ENCODE measurements at regions not wholly inside any gene's neighbourhood (a gene's known extent, or its start where the extent isn't known, plus 50 kb on each side); places are given as distances from the start of the nearest gene placed in this dataset.

DNA sequence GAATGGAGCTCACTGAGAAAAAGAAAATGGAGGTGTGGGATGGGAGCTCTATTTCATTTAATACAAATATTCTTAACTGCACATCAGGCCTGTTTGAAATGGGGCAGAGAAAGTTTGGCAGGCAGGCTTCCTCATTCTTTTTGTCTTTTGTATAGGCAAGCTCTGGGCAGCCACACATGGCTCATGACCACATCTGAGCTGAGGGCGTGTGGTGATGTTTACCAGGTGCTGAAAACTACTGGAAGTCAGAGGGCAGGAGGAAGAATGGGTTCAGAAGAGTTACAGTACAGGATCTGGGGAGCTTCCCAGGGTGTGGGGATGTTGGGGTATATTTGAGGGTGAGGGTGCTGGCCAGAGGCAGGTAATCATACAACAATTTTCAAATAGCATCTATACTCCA, 66.3 kb upstream of the NAV2 start:
- POLR2A ChIA-PET, result no interaction called here
- DNase-seq (no peak), ATAC-seq (no peak)
- H3K4me1 Mint-ChIP-seq (ENCODE audit: low read depth), result no peaks in the 10 kb centered on the region
- no peak overlapping the region for H3K27ac Mint-ChIP-seq
- no peaks in the 10 kb centered on the region for H3K36me3 Mint-ChIP-seq (ENCODE audit: low read depth)
- no peaks in the 10 kb centered on the region for H3K9me3 Mint-ChIP-seq (ENCODE audit: insufficient read depth)
- CTCF ChIA-PET, result no interaction called here
- no peak overlapping the region for H3K4me3 Mint-ChIP-seq
- no peaks in the 10 kb centered on the region for H3K27me3 Mint-ChIP-seq (ENCODE audit: low read depth)

DNA sequence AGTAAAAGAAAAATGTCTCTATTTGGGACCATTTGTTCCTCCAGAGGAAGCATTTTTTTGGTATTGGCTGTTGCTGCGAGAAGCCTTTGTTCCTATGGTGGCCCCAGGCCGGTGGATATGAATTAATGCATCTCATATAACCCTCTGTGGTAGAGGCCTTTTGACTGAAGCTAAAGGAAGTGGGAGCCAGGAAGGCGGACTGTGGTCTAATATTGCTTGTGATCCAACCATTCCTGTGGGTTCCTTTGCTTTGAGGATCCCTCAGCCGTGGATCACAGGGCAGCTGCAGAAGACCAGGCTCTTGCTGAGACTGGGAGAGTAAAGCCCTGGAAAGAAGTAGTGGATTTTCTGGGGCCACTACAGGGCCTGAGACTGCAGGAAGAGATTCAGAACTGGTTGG, 68.3 kb upstream of the NAV2 start:
- Mint-ChIP-seq H3K27me3 (ENCODE audit: low read depth) (no peaks in the 10 kb centered on the region), H3K4me1 (ENCODE audit: low read depth) (no peaks in the 10 kb centered on the region), H3K9me3 (ENCODE audit: insufficient read depth) (no peaks in the 10 kb centered on the region), H3K36me3 (ENCODE audit: low read depth) (no peaks in the 10 kb centered on the region), H3K4me3 (no peak overlapping the region), H3K27ac (no peak overlapping the region)
- DNase-seq (no peak), ATAC-seq (no peak)
- CTCF ChIA-PET, result no interaction called here
- POLR2A ChIA-PET, result no interaction called here

GRCh38 chr11:19642185-19643158, 70.2 kb upstream of the NAV2 start:
- no peaks in the 10 kb centered on the region for H3K4me1 Mint-ChIP-seq (ENCODE audit: low read depth)
- H3K9me3 Mint-ChIP-seq (ENCODE audit: insufficient read depth), result no peaks in the 10 kb centered on the region
- no peak overlapping the region for H3K4me3 Mint-ChIP-seq
- DNase-seq, result no peak
- ATAC-seq, result no peak
- CTCF ChIA-PET, result no interaction called here
- no peaks in the 10 kb centered on the region for H3K27me3 Mint-ChIP-seq (ENCODE audit: low read depth)
- H3K27ac Mint-ChIP-seq, result no peak overlapping the region
- POLR2A ChIA-PET, result interaction anchor here (0.6 kb wide), 1 partner anchor 29 kb away, joined by 4 read pairs; no protein-coding TSS in a partner anchor
- no peaks in the 10 kb centered on the region for H3K36me3 Mint-ChIP-seq (ENCODE audit: low read depth)

DNA sequence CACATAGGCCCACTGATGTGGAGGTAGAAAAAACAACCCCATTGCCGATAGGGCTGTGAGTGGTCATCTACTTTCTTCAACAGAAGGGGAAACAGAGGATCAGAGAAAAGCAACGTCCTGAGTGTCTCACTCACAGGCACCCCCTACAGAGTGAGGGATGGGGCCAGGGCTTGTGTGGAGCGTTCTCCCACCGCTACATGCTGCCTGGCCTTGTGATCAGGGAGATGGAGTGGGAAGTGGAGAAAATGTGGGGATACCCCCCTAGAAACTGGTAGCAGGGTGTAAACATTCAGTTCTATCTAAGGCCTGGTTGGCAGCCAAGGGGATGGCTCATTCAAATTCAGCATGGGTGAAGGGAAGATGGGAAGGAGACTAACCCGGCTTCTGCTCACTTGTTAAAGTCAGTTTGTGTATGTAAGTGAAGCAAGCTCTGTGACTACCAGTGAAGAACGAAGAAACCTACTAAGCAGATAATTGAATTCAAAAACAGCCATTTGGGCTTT, 73.0 kb upstream of the NAV2 start:
- CTCF ChIA-PET, result no interaction called here
- no peak overlapping the region for H3K27ac Mint-ChIP-seq
- H3K9me3 Mint-ChIP-seq (ENCODE audit: insufficient read depth), result no peaks in the 10 kb centered on the region
- ATAC-seq (no peak), DNase-seq (no peak)
- no peak overlapping the region for H3K4me3 Mint-ChIP-seq
- POLR2A ChIA-PET, result no interaction called here
- no peaks in the 10 kb centered on the region for H3K27me3 Mint-ChIP-seq (ENCODE audit: low read depth)
- no peaks in the 10 kb centered on the region for H3K4me1 Mint-ChIP-seq (ENCODE audit: low read depth)
- no peaks in the 10 kb centered on the region for H3K36me3 Mint-ChIP-seq (ENCODE audit: low read depth)

GRCh38 chr11:19635332-19635731, 77.3 kb upstream of the NAV2 start:
- no peak for DNase-seq
- POLR2A ChIA-PET, result no interaction called here
- no peak overlapping the region for H3K4me3 Mint-ChIP-seq
- CTCF ChIA-PET, result no interaction called here
- H3K27ac Mint-ChIP-seq, result no peak overlapping the region
- H3K27me3 Mint-ChIP-seq (ENCODE audit: low read depth), result no peaks in the 10 kb centered on the region
- ATAC-seq, result no peak
- no peaks in the 10 kb centered on the region for H3K9me3 Mint-ChIP-seq (ENCODE audit: insufficient read depth)
- no peaks in the 10 kb centered on the region for H3K4me1 Mint-ChIP-seq (ENCODE audit: low read depth)
- H3K36me3 Mint-ChIP-seq (ENCODE audit: low read depth), result no peaks in the 10 kb centered on the region

DNA sequence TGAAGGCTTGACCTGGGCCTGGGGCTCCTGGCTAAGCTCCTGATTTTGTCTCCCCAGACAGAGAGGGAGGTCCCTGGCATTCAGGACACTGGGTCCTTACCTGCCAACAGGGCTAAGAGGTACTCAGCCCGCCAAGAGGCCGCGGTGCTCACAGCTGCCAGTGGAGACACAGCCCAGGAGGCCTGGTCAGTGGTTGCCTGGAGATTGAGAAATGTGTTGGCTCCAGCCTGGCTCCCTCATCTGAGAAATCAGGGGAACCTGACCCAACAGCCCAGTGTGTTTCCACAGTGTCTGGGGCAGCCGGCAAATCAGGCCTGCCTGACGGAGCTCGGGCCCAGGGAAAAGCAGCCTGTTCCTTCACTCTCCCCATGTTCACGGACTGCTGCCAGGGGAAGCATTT, 79.4 kb upstream of the NAV2 start:
- ATAC-seq (no peak), DNase-seq (no peak)
- Mint-ChIP-seq H3K27me3 (ENCODE audit: low read depth) (no peaks in the 10 kb centered on the region), H3K36me3 (ENCODE audit: low read depth) (no peaks in the 10 kb centered on the region), H3K4me3 (no peak overlapping the region), H3K9me3 (ENCODE audit: insufficient read depth) (no peaks in the 10 kb centered on the region), H3K4me1 (ENCODE audit: low read depth) (no peaks in the 10 kb centered on the region), H3K27ac (no peak overlapping the region)
- ChIA-PET CTCF (no interaction called here), POLR2A (no interaction called here)

- ChIA-PET CTCF (no interaction called here), POLR2A (no interaction called here)
- no peak overlapping the region for H3K4me3 Mint-ChIP-seq
- ATAC-seq, result no peak
- no peaks in the 10 kb centered on the region for H3K27me3 Mint-ChIP-seq (ENCODE audit: low read depth)
- DNase-seq, result no peak
- H3K27ac Mint-ChIP-seq, result no peak overlapping the region
- no peaks in the 10 kb centered on the region for H3K36me3 Mint-ChIP-seq (ENCODE audit: low read depth)
- no peaks in the 10 kb centered on the region for H3K9me3 Mint-ChIP-seq (ENCODE audit: insufficient read depth)
- no peaks in the 10 kb centered on the region for H3K4me1 Mint-ChIP-seq (ENCODE audit: low read depth)
Observed at GRCh38 chr11:19632499-19632834, 80.2 kb upstream of the NAV2 start.

GRCh38 chr11:19631712-19632498, 80.7 kb upstream of the NAV2 start:
- Mint-ChIP-seq H3K36me3 (ENCODE audit: low read depth) (no peaks in the 10 kb centered on the region), H3K9me3 (ENCODE audit: insufficient read depth) (no peaks in the 10 kb centered on the region), H3K27me3 (ENCODE audit: low read depth) (no peaks in the 10 kb centered on the region), H3K4me1 (ENCODE audit: low read depth) (no peaks in the 10 kb centered on the region), H3K27ac (no peak overlapping the region), H3K4me3 (no peak overlapping the region)
- ATAC-seq (no peak), DNase-seq (no peak)
- ChIA-PET POLR2A (no interaction called here), CTCF (no interaction called here)

DNA sequence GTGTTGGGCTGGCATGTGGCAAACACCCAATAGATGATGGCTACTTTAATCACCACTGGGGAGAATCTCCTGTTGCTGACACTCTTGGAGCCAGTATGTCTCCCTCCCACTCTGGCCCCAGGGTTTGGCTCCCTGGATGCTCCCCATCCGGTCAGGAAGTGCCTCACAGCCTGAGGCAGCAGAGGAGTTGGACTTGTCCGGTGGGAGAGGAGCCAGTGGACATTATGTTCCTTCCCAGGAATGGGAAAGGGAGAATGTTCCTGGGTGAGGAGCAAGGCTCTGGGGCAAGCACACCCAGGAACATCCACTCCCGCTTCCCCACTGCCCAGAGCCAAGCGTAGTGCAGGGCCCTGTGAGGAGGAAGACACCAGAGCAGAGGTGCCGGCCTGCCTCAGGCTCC, 84.6 kb upstream of the NAV2 start:
- Mint-ChIP-seq H3K27ac (no peak overlapping the region), H3K4me1 (ENCODE audit: low read depth) (no peaks in the 10 kb centered on the region), H3K36me3 (ENCODE audit: low read depth) (no peaks in the 10 kb centered on the region), H3K27me3 (ENCODE audit: low read depth) (no peaks in the 10 kb centered on the region), H3K9me3 (ENCODE audit: insufficient read depth) (no peaks in the 10 kb centered on the region), H3K4me3 (no peak overlapping the region)
- POLR2A ChIA-PET, result no interaction called here
- no peak for ATAC-seq
- DNase-seq, result no peak
- CTCF ChIA-PET, result no interaction called here

GRCh38 chr11:19627566-19627965, 85.1 kb upstream of the NAV2 start:
- POLR2A ChIA-PET, result no interaction called here
- Mint-ChIP-seq H3K27me3 (ENCODE audit: low read depth) (peaks cover 1% of the 10 kb centered on the region), H3K4me1 (ENCODE audit: low read depth) (no peaks in the 10 kb centered on the region), H3K4me3 (no peak overlapping the region), H3K27ac (no peak overlapping the region), H3K9me3 (ENCODE audit: insufficient read depth) (no peaks in the 10 kb centered on the region), H3K36me3 (ENCODE audit: low read depth) (no peaks in the 10 kb centered on the region)
- CTCF ChIA-PET, result no interaction called here
- DNase-seq, result no peak
- no peak for ATAC-seq

DNA sequence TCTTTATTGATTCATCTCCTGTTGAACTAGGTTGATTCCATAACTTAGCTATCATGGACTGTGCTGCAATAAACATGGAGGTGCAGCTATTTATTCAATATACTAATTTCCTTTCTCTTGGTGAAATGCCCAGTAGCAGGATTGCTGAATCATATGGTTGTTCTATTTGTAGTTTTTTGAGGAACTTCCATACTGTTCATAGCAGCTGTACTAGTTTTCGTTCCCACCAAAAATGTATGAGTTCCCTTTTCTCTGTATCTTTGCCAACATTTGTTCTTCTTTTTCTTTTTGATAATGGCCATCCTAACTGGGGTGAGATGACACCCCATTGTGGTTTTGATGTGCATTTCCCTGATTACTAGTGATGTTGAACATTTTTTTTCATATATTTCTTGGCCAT, 87.2 kb upstream of the NAV2 start:
- DNase-seq (no peak), ATAC-seq (no peak)
- Mint-ChIP-seq H3K36me3 (ENCODE audit: low read depth) (no peaks in the 10 kb centered on the region), H3K9me3 (ENCODE audit: insufficient read depth) (no peaks in the 10 kb centered on the region), H3K4me1 (ENCODE audit: low read depth) (no peaks in the 10 kb centered on the region), H3K27me3 (ENCODE audit: low read depth) (peaks cover 4% of the 10 kb centered on the region), H3K27ac (no peak overlapping the region), H3K4me3 (no peak overlapping the region)
- ChIA-PET CTCF (interaction anchor here (0.6 kb wide), 1 partner anchor 228 kb away, joined by 3 read pairs; no protein-coding TSS in a partner anchor), POLR2A (no interaction called here)

- Mint-ChIP-seq H3K9me3 (ENCODE audit: insufficient read depth) (no peaks in the 10 kb centered on the region), H3K4me3 (no peak overlapping the region), H3K27me3 (ENCODE audit: low read depth) (peaks cover 4% of the 10 kb centered on the region), H3K36me3 (ENCODE audit: low read depth) (no peaks in the 10 kb centered on the region), H3K27ac (no peak overlapping the region), H3K4me1 (ENCODE audit: low read depth) (no peaks in the 10 kb centered on the region)
- ATAC-seq (no peak), DNase-seq (no peak)
- ChIA-PET POLR2A (no interaction called here), CTCF (no interaction called here)
Observed at GRCh38 chr11:19617696-19618523, 94.7 kb upstream of the NAV2 start.
